Subcutaneous abdominal adipose tissue (tissue), 5 donors: ENCODE measurements at regions not wholly inside any gene's neighbourhood (a gene's known extent, or its start where the extent isn't known, plus 50 kb on each side); places are given as distances from the start of the nearest gene placed in this dataset.
"Not testable (repeated sequence)": the region's sequence is repeated elsewhere in the genome, so short reads cannot be mapped to it uniquely, and the experiment has no call there.

ENCODE experiments used
- H3K27ac ChIP-seq: one replicate; pipeline ENCODE4 v1.7.0; 2013; ENCODE audit warnings: low read depth, mild to moderate bottlenecking, inconsistent platforms, low read length, moderate library complexity
- H3K27me3 ChIP-seq, 5 donors: one replicate each; pipeline ENCODE4 v1.7.0; 2013; ENCODE audit warnings: low read length in 5 of 5, inconsistent platforms in 1 of 5; ENCODE audit not compliant: control insufficient read depth in 5 of 5, insufficient read depth in 4 of 5
- H3K36me3 ChIP-seq, 5 donors: one replicate each; pipeline ENCODE4 v1.7.0; 2013; ENCODE audit warnings: low read length in 5 of 5; ENCODE audit not compliant: control insufficient read depth in 5 of 5, insufficient read depth in 5 of 5
- H3K4me1 ChIP-seq, 5 donors: one replicate each; pipeline ENCODE4 v1.7.0; 2013; ENCODE audit warnings: low read length in 5 of 5, mild to moderate bottlenecking in 3 of 5, moderate library complexity in 1 of 5; ENCODE audit not compliant: control insufficient read depth in 5 of 5, insufficient read depth in 5 of 5
- H3K4me3 ChIP-seq, 5 donors: one replicate each; pipeline ENCODE4 v1.7.0; 2013; ENCODE audit warnings: low read length in 5 of 5, low read depth in 1 of 5
- H3K9ac ChIP-seq, 5 donors: one replicate each; pipeline ENCODE4 v1.7.0; 2013; ENCODE audit warnings: low read length in 5 of 5, mild to moderate bottlenecking in 4 of 5, moderate library complexity in 3 of 5
- H3K9me3 ChIP-seq, 5 donors: one replicate each; pipeline ENCODE4 v1.7.0; 2013; ENCODE audit warnings: low read length in 5 of 5; ENCODE audit not compliant: control insufficient read depth in 5 of 5
- donor health status: healthy.
- donor health status: healthy.
- donor health status: healthy.
- donor health status: healthy.
- donor health status: healthy.

- Histone ChIP-seq H3K27me3 (no peaks in the 10 kb centered on the region), H3K4me1 (no peaks in the 10 kb centered on the region), H3K4me3 (no peak overlapping the region), H3K36me3 (no peaks in the 10 kb centered on the region), H3K9ac (no peak overlapping the region), H3K27ac (no peak overlapping the region), H3K9me3 (no peaks in the 10 kb centered on the region)
Observed at GRCh38 chr6:15145821-15146220, 100.0 kb upstream of the JARID2 start.

- Histone ChIP-seq H3K27me3 (no peaks in the 10 kb centered on the region), H3K27ac (no peak overlapping the region), H3K4me3 (no peak overlapping the region)
Observed at GRCh38 chr6:15147827-15148226, 98.0 kb upstream of the JARID2 start.

GRCh38 chr6:15148356-15148946 is 97.4 kb upstream of the JARID2 start:
- no peak overlapping the region for H3K4me3 ChIP-seq
- no peak overlapping the region for H3K27ac ChIP-seq
- no peaks in the 10 kb centered on the region for H3K36me3 ChIP-seq
- no peaks in the 10 kb centered on the region for H3K27me3 ChIP-seq
- H3K4me1 ChIP-seq = no peaks in the 10 kb centered on the region
- no peak overlapping the region for H3K9ac ChIP-seq
- H3K9me3 ChIP-seq = no peaks in the 10 kb centered on the region

More at GRCh38 chr6:15147827-15148226, 98.0 kb upstream of the JARID2 start:
- no peaks in the 10 kb centered on the region for H3K9me3 ChIP-seq
- no peaks in the 10 kb centered on the region for H3K36me3 ChIP-seq
- no peaks in the 10 kb centered on the region for H3K4me1 ChIP-seq
- H3K9ac ChIP-seq = no peak overlapping the region

- no peaks in the 10 kb centered on the region for H3K4me1 ChIP-seq
- H3K27ac ChIP-seq = no peak overlapping the region
- H3K27me3 ChIP-seq = no peaks in the 10 kb centered on the region
- H3K36me3 ChIP-seq = no peaks in the 10 kb centered on the region
- H3K9ac ChIP-seq = no peak overlapping the region
- no peaks in the 10 kb centered on the region for H3K9me3 ChIP-seq
- H3K4me3 ChIP-seq = no peak overlapping the region
Observed at GRCh38 chr6:15150207-15150606, 95.7 kb upstream of the JARID2 start.

- H3K36me3 ChIP-seq = no peaks in the 10 kb centered on the region
- H3K27ac ChIP-seq = no peak overlapping the region
- no peaks in the 10 kb centered on the region for H3K4me1 ChIP-seq
- no peaks in the 10 kb centered on the region for H3K9me3 ChIP-seq
- H3K4me3 ChIP-seq = no peak overlapping the region
- no peaks in the 10 kb centered on the region for H3K27me3 ChIP-seq
- no peak overlapping the region for H3K9ac ChIP-seq
Observed at GRCh38 chr6:15152700-15153099, 93.2 kb upstream of the JARID2 start.

GRCh38 chr6:15153191-15153590 is 92.7 kb upstream of the JARID2 start:
- H3K4me1 ChIP-seq = no peaks in the 10 kb centered on the region

GRCh38 chr6:15157479-15157878 is 88.4 kb upstream of the JARID2 start:
- H3K4me3 ChIP-seq = no peak overlapping the region
- no peaks in the 10 kb centered on the region for H3K27me3 ChIP-seq
- H3K4me1 ChIP-seq = no peaks in the 10 kb centered on the region
- H3K27ac ChIP-seq = no peak overlapping the region
- no peak overlapping the region for H3K9ac ChIP-seq
- H3K36me3 ChIP-seq = no peaks in the 10 kb centered on the region
- H3K9me3 ChIP-seq = no peaks in the 10 kb centered on the region

More at GRCh38 chr6:15153191-15153590, 92.7 kb upstream of the JARID2 start:
- Histone ChIP-seq H3K27ac (no peak overlapping the region), H3K27me3 (no peaks in the 10 kb centered on the region), H3K9me3 (no peaks in the 10 kb centered on the region), H3K9ac (no peak overlapping the region), H3K36me3 (no peaks in the 10 kb centered on the region), H3K4me3 (no peak overlapping the region)

GRCh38 chr6:15158821-15159619 is 86.8 kb upstream of the JARID2 start:
- H3K4me3 ChIP-seq = no peak overlapping the region
- H3K27me3 ChIP-seq = no peaks in the 10 kb centered on the region
- no peaks in the 10 kb centered on the region for H3K4me1 ChIP-seq
- no peak overlapping the region for H3K27ac ChIP-seq
- H3K9me3 ChIP-seq = no peaks in the 10 kb centered on the region
- H3K36me3 ChIP-seq = no peaks in the 10 kb centered on the region
- no peak overlapping the region for H3K9ac ChIP-seq

- H3K4me1 ChIP-seq = no peaks in the 10 kb centered on the region
- no peak overlapping the region for H3K27ac ChIP-seq
- no peaks in the 10 kb centered on the region for H3K36me3 ChIP-seq
- H3K9me3 ChIP-seq = no peaks in the 10 kb centered on the region
- no peak overlapping the region for H3K4me3 ChIP-seq
- no peaks in the 10 kb centered on the region for H3K27me3 ChIP-seq
- H3K9ac ChIP-seq = no peak overlapping the region
Observed at GRCh38 chr6:15160812-15161211, 85.1 kb upstream of the JARID2 start.

- not testable (repeated sequence) for H3K9me3 ChIP-seq, H3K4me3 ChIP-seq, H3K27me3 ChIP-seq, H3K27ac ChIP-seq, H3K9ac ChIP-seq, H3K4me1 ChIP-seq, H3K36me3 ChIP-seq
Observed at GRCh38 chr6:15164855-15165254, 81.0 kb upstream of the JARID2 start.
